CD4-positive, alpha-beta T cell treated with Interleukin-4 for 4 hours (primary cell): ENCODE measurements at regions not wholly inside any gene's neighbourhood (a gene's known extent, or its start where the extent isn't known, plus 50 kb on each side); places are given as distances from the start of the nearest gene placed in this dataset.
"Not testable (repeated sequence)": the region's sequence is repeated elsewhere in the genome, so short reads cannot be mapped to it uniquely, and the experiment has no call there.

ENCODE experiments used
- DNase-seq: peaks from one replicate; pipeline ENCODE4 v3.0.0-alpha.2; 2020

DNA sequence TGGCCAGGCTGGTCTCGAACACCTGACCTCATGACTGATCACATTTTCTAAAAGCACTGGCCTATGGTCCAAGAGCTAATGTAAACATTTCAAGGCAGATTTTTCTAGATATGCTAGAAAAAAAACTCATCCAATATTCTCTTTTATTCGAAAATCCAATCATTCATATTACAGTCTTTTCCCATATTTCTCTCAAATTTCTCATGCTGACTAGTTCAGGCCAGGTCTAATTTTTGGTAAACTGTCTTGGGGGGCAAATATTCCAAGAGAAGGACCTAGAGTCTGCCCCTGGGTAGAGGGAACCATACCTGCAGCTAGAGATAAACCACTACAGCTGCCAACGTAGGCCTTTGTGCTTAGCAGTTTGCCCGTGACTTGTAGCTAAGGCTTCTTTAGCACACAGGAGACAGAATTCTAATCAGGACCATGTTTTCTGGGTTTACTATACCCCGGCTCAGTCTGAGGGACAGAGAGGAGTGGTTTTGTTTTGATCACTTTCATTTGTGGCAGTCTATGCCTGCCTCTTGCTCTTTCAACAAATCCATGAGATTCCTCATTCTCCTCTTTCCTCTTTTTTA lies 71.8 kb upstream of the CITED2 start:
- no peak for DNase-seq

DNA sequence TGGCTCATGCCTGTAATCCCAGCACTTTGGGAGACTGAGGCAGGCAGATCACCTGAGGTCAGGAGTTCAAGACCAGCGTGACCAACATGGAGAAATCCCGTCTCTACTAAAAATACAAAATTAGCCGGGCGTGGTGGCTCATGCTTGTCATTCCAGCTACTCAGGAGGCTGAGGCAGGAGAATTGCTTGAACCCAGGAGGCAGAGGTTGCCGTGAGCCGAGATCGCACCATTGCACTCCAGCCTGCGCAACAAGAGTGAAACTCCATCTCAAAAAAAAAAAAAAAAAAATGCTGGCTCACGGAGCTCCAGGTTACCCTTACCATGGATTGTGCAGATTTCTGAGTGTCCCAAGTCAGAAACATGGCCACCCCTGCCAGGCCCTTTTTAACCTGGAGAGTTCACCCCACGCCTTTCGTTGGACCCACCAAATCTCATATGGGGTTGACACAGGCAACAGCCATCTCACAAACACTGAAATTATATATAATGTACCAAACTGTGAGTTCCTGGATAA lies 69.9 kb upstream of the CITED2 start:
- not testable (repeated sequence) for DNase-seq

DNA sequence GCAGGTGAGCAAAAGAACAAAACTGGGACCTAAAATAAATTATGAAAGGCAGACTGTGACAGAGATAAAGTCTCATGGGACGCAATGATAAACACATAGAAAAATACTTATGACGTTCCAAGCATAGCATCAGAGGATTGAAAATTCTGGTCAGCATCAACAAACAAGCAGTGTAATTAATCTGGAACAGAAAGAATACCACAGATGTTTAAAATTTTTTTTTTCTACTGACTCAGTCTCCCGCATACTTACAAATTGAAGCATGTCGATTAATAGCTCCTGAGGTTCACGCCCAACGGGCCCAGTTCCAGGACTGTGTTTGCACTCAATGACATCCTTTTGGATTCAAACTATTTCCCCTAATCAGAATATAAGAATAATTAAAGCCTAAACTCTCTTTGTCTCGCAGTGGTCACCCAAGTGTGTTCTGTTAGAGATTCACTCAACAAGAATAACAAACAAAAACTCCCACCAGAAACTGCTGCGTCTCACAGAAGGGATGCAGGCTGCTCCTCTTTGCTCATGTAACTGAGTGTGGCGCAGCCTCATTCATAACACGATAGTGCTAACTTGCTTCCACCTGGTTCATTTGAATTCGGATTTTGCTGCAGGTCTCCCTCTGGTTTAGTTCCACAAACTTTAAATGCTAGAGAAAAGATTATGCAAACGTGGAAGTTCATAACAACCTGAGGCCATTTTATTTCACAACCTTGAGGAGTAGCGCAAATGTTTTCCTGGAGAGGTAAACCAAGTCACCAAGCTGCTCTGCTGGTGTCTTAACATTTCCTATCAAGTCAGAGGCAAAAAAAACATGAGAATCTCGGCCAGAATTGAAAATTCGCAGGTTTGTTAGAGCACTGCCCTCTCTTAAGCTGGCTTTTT lies 69.0 kb upstream of the CITED2 start:
- no peak for DNase-seq

DNA sequence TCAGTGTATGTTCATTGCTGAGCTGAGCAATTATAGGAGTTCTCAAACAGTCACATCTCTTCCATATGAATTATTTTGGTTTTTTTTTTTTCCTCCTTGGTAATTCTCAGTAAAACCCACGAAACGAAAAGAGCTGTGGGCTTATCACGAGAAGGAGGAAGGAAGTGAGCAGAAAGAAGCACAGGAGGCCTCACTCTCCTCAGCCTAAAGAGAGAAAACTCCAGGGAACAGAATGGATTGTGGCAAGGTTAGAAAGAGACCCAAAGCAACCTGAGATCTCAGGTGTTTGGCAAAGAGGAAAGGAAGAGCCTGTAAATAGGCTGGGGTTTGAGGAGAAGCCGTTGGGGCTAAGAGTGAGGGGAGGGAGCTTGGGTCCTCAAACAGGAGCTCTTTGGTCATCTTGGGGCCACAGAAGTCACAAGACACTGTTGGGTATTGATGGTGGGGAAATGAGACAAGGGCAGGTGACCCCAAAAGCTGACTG lies 67.8 kb upstream of the CITED2 start:
- DNase-seq, result no peak

DNA sequence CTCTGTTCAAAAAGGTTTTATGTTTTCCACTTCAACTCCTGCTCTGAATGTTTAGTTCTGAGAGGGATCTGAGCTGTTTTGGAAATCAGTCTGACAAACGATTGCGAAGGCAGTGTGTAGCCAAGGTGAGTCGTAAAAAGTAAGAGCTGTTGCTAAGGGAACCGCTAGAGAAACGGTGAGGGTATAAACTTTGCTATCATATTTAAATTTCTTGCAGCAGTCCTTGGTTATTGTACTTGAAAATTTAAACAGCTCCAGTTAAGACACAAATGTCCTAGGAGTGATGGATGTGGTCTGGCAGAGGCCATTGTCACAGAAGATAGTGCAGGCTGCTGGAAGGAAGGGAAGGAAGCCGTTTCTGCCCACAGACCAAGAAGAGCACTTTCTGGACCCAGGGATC lies 64.9 kb upstream of the CITED2 start:
- no peak for DNase-seq

DNA sequence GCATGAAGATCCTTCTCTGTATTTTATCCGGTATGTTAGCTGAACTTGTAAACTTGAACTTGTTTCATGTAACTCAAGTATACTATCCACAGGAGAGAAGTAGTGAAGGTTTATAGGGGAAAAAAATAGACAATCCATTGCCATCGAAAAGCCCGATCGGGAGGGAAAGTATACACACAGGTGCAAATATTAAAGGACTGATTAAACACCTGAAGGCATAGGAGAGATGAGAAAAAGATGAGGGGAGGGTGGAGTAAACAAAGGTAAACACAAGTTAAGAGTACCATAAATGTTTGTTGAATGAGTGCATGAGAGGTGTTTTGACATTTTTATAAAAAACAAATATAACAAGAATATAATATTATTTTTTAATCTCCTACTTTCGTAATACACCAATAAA lies 64.3 kb upstream of the CITED2 start:
- DNase-seq, result no peak

DNA sequence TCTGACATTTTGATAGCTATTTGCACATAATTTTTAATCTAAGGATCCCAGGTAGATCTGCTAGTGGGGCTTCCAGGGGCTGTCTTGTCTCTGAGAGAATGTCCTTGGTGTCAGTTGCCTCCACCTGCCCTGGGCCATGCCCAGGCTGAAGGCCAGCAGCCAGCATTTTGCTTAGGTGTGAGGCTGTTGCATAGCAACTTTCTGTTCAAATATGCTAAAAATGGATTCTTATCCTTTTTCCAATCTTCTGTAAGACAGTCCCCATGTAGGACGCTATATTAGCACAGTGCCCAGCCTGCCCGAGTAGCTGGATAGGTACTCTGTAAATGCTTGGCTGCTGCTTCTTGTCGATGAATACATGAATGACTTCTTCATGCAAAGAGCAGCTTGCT lies 62.5 kb upstream of the CITED2 start:
- DNase-seq, result no peak

DNA sequence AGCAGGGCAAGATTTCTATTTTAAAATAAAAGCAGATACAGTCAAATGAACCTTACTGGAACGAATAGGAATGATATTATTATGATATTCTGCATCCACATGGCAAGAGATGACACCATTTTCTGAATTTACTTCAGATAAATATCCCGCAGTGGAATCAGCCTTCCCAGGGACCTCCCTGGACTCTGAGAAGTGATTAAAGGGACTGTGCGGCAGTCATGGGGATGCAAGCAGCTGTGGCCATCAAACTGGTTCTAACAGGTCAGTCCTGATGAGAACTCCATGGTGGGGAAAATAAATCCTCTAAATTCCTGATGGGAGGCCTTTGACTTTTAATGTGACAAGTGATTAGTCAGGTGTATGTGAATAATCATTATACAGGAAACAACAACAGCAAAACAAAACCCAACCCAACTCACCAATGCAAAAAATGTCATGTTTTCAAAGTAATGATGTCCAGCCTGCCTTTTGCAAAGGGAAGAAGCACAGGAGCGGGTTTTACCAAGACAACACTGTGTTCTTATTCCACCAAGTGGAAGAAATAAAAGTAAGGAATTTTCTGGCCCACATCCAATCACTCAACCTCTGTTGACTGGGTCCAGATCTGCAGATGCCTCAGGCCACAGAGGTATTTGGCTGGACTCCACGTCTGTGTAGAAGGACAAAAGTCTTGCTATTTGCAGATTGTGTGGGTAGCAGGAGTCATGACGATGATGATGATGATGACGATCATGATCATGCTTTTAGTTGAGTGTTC lies 61.9 kb upstream of the CITED2 start:
- DNase-seq, result no peak

DNA sequence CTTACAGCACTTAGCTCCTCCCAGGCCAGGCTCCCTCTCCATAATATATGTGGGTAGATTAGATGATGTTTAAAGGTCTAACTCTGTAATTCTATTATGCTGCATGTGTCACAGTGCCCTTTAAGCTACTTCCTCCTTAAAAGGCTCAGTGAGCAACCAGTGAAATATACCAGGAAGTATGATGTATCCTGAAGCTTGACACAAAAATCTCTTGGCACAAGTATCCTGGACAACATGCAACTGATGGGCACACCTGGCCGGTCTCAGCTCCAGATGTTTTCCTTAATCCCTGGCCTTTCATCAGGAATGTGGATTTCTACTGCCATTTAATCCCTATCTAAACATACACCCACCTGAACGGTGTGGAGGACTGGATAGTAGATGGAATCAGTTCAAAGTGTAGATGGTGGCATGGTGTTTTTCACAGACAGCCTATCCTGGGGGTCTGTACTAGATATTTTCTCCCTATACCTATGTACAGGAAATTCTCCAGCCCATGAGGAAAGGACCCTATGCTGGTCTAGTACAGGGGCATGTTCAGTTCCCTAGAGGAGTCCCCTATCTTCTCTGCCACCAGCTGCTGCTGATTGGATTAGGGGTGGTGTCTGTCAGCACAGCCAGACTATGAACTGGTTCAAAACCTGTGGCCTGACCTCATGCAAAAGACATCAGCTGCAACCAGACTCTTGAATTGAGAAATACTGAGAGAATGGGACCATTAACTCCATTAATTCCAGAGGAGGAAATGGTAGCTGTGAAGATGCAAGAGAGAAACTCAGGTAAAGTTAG lies 59.4 kb upstream of the CITED2 start:
- no peak for DNase-seq

DNA sequence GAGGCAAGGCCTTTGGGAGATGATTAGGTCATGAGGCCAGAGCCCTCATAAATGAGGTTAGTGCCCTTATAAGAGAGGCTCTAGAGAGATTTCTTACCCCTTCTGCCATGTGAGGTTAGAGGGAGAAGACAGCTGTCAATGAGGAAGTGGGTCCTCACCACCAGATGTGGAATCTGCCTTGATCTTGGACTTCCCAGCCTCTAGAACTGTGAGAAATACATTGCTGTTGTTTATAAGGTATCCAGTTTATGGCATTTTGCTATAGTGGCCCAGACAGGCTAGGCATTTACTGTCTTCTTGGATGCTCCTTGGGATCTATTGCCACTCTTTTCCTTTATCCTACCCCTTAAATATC lies 57.1 kb upstream of the CITED2 start:
- no peak for DNase-seq

DNA sequence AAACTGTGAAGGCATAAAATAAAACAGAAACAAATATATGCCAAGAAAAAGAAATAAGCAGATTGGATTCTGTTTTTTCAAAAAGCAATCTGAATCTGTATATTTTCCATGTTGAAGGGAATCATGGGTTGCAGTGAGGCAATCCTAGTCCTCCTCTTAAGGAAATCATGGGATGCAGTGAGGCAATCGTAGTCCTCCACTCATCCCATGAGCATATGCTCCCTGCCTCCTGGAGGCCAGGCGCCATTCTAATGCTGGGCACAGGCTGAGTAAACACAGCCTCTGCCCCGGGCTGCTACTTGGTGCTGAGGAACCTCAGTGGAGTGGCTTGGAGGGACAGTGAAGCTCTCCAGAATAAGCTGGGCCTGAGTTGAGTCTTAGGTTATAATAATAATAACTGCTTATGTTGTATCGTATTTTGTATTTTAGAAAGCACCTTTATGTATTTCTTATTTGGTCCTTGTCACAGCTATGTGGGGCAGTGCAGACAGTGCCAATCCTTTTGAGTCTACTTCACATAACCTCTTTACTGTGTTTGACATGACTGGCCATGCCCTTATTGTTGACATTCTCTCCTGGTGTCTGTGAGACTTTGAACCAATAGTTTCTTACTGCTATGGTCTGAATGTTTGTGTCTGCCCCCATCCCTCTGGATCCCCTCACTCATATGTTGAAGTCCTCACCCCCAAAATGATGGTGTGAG lies 56.6 kb upstream of the CITED2 start:
- no peak for DNase-seq

DNA sequence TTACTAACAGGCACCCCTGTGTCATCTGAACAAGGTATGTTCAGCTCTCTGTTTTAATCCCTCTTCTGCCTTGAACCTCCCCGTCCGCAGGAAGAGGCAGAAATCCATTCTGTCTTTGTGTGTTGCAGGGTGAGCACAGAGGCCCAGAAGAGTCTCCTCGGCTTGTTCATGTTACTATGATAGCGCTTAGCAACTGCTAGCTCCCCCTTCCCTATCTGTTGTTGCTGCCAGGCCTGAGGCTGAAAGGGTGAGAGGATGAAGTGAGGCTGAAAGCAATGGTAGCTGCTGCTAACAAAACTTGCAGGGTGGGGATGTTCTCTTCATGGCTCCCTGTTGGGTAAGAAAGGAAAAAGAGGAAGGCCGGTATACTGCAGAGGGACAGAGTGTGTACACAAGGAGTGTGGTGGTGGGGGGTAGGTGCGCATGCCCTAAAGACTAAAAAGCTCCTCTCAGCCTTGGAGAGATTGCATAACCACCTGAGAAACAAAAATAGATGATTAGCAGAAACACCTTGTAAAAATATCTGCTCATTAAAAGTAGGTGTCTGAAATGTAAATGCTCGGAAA lies 55.2 kb upstream of the CITED2 start:
- no peak for DNase-seq

DNA sequence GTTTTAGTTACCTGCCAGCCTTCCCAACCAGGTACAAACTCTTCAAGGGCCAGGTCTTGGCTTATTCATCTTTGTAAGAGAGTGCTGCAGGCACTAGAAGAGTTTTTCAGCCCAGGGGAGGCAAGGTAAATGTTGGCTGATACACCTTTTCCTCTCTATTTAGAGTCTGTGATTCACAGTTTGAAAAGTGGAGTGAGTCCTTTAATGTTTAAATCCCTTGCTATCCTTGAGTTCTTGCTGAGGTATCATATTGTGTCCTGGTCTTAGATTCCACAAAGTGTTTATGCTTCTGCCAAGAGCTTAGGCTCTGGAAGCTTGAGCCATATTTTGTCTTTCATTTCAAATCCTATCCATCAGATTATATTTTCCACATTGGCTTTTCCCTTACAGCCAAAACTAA lies 52.8 kb upstream of the CITED2 start:
- DNase-seq, result no peak

DNA sequence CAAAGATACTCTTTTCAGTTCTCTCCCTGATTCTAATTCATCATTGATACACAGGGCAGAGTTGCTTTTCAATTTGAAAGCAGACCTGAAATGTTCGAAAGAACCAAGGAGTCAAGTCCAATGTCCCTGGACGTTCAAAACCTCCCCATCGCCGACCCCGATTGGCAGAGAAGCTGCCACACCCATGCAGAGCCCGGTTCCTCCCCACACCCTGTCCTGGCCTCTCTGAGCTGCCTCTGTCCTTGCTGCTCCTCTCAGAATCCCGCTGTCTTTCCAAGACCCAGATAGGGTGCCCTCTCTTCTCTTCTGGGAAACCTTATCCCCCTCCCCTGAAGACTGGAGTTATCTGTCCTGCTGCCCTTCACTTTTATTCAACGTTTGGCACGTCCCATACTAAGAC lies 52.3 kb upstream of the CITED2 start:
- DNase-seq, result no peak

DNA sequence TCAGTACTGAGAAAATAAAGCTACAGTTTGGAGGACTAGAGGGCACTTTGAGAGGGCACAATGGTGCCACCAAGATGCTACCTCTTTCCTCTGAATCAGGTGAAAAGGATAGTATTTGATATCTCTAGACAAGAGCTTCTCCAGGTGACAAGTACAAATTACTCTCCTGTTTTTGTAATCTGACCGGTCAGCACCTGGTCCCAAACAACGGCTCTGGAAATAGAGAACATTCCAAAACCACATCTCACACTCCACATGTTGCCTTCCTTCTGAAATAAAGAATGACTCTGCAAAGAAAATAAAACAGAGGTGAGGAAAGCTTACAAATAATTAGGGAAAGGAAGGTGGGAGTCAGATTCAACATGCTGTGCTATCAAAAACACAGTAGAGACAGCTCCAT lies 51.3 kb upstream of the CITED2 start:
- DNase-seq, result no peak

DNA sequence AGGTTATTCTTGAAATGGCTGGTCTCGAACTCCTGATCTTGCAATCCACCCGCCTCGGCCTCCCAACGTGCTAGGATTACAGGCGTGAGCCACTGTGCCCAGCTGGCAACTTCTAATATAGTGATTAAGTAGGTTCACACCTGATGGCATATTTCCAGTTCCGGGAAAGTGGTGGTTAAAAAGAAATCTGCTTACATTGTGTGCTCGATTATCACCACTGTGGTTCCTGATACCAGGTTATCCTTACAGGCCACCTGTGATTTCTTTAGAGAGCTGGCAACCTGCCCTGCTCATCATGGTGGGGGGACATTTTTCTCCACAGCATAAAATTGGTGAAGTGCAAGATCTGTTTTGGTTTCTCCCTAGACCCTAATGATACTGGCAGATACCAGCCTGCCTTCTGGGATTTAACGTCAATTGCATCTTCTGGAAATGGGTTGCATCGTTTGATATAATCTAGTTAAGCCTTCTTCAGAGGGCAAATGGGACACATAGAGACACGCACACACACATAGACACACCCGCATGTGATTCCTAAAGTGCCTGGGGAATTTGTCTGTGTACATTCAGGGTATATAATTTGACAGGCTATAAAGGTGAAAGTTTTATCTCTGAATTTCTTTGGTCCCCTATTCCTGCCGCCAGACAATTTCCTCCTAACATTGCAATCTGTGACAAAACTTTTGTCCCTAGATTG lies 49.7 kb upstream of the CITED2 start:
- DNase-seq, result no peak
